ENCODE measurements at regions not wholly inside any gene's neighbourhood (a gene's known extent, or its start where the extent isn't known, plus 50 kb on each side); places are given as distances from the start of the nearest gene placed in this dataset.

GRCh38 chr13:72023895-72024294 is 156.9 kb upstream of the DACH1 start:
- TF ChIP-seq CTCF (IDR thresholded peaks at IDR 0.05; ENCODE audit: low read depth, low read length, missing control alignments) = no peak
- no peak for DNase-seq (ENCODE audit: low read depth)
- H3K4me3 ChIP-seq (ENCODE audit: low read depth, low read length) = no peak overlapping the region

GRCh38 chr13:72005455-72005854 is 138.5 kb upstream of the DACH1 start:
- no peak for TF ChIP-seq CTCF (IDR thresholded peaks at IDR 0.05; ENCODE audit: low read depth, low read length, missing control alignments)
- no peak overlapping the region for H3K4me3 ChIP-seq (ENCODE audit: low read depth, low read length)
- no peak for DNase-seq (ENCODE audit: low read depth)

GRCh38 chr13:72004784-72005374 is 137.9 kb upstream of the DACH1 start:
- H3K4me3 ChIP-seq (ENCODE audit: low read depth, low read length) = no peak overlapping the region
- DNase-seq (ENCODE audit: low read depth) = no peak
- TF ChIP-seq CTCF (IDR thresholded peaks at IDR 0.05; ENCODE audit: low read depth, low read length, missing control alignments) = no peak

GRCh38 chr13:72004246-72004645 is 137.2 kb upstream of the DACH1 start:
- no peak for DNase-seq (ENCODE audit: low read depth)
- H3K4me3 ChIP-seq (ENCODE audit: low read depth, low read length) = no peak overlapping the region
- no peak for TF ChIP-seq CTCF (IDR thresholded peaks at IDR 0.05; ENCODE audit: low read depth, low read length, missing control alignments)

- no peak for DNase-seq (ENCODE audit: low read depth)
- H3K4me3 ChIP-seq (ENCODE audit: low read depth, low read length) = no peak overlapping the region
- no peak for TF ChIP-seq CTCF (IDR thresholded peaks at IDR 0.05; ENCODE audit: low read depth, low read length, missing control alignments)
Measured at GRCh38 chr13:71998223-71998622, 131.2 kb upstream of the DACH1 start.

GRCh38 chr13:71979616-71980015 is 112.6 kb upstream of the DACH1 start:
- TF ChIP-seq CTCF (IDR thresholded peaks at IDR 0.05; ENCODE audit: low read depth, low read length, missing control alignments) = peak; percentile 33
- no peak overlapping the region for H3K4me3 ChIP-seq (ENCODE audit: low read depth, low read length)
- DNase-seq (ENCODE audit: low read depth) = no peak

GRCh38 chr13:71977028-71977427 is 110.0 kb upstream of the DACH1 start:
- DNase-seq (ENCODE audit: low read depth) = no peak
- no peak overlapping the region for H3K4me3 ChIP-seq (ENCODE audit: low read depth, low read length)
- no peak for TF ChIP-seq CTCF (IDR thresholded peaks at IDR 0.05; ENCODE audit: low read depth, low read length, missing control alignments)
